Tibial nerve (tissue), 4 donors: ENCODE measurements at regions not wholly inside any gene's neighbourhood (a gene's known extent, or its start where the extent isn't known, plus 50 kb on each side); places are given as distances from the start of the nearest gene placed in this dataset.

Experiments used
- EP300 ChIP-seq, 2 donors: sonication (generic); formaldehyde crosslinking; IDR thresholded peaks; one replicate each; pipeline ENCODE4 v1.6.1; 2017; ENCODE audit warnings: antibody characterized with exemption in 2 of 2, mild to moderate bottlenecking in 1 of 2
- POLR2A ChIP-seq, 2 donors: fragments of 450-650 bp; IDR thresholded peaks; one replicate each; pipeline ENCODE4 v1.6.1; 2017; ENCODE audit warnings: antibody characterized with exemption in 2 of 2, mild to moderate bottlenecking in 2 of 2, moderate library complexity in 2 of 2
- TF ChIP-seq, protein P1 (sequence below), 5 experiments: fragments of 200-600 bp in 3 of 5; fragments of 450-650 bp in 2 of 5; sonication (generic) in 3 of 5; IDR thresholded peaks; one replicate each; pipeline ENCODE4 v1.5.1; 2016 to 2019; ENCODE audit warnings: antibody characterized with exemption in 5 of 5, mild to moderate bottlenecking in 3 of 5, moderate library complexity in 2 of 5

DNA sequence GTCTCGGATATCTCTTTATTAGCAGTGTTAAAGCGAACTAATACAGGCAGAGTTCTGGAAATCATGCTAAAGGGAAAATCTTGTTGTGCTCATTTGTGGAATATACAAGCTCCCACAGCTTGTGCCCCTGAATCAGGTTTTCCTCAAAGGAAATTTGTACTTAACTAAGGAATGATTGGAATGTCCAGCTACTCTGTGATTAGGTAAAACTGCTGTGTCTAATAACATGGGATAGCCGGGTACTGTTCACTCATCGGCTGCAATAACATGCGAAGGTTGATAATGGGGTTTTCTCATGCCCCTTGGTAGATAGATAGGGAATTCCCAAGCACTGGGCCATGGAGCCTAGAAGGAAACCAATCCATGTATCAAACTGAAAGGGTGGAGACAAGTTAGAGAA, 306.7 kb downstream of the NR2F1-AS1 start:
- TF ChIP-seq EP300 (IDR thresholded peaks at IDR 0.05) (no peak), POLR2A (IDR thresholded peaks at IDR 0.05) (no peak)
- TF ChIP-seq, protein P1, sequence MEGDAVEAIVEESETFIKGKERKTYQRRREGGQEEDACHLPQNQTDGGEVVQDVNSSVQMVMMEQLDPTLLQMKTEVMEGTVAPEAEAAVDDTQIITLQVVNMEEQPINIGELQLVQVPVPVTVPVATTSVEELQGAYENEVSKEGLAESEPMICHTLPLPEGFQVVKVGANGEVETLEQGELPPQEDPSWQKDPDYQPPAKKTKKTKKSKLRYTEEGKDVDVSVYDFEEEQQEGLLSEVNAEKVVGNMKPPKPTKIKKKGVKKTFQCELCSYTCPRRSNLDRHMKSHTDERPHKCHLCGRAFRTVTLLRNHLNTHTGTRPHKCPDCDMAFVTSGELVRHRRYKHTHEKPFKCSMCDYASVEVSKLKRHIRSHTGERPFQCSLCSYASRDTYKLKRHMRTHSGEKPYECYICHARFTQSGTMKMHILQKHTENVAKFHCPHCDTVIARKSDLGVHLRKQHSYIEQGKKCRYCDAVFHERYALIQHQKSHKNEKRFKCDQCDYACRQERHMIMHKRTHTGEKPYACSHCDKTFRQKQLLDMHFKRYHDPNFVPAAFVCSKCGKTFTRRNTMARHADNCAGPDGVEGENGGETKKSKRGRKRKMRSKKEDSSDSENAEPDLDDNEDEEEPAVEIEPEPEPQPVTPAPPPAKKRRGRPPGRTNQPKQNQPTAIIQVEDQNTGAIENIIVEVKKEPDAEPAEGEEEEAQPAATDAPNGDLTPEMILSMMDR (IDR thresholded peaks at IDR 0.05): no peak
